CD4-positive, alpha-beta T cell treated with Interleukin-1 beta for 1 hour (primary cell): ENCODE measurements at regions not wholly inside any gene's neighbourhood (a gene's known extent, or its start where the extent isn't known, plus 50 kb on each side); places are given as distances from the start of the nearest gene placed in this dataset.
A peak's percentile ranks its signal among the peaks of the same experiment; 100 is the strongest.
"Not testable (repeated sequence)": the region's sequence is repeated elsewhere in the genome, so short reads cannot be mapped to it uniquely, and the experiment has no call there.

Experiments used
- DNase-seq, 2 donors: peaks; one replicate each; pipeline ENCODE4 v3.0.0-alpha.2; 2020 to 2022

GRCh38 chr21:25531538-25532250 lies 75.6 kb downstream of the MRPL39 start:
- DNase-seq: not testable (repeated sequence)

GRCh38 chr21:25528515-25528914 lies 78.8 kb downstream of the MRPL39 start:
- no peak for DNase-seq

- DNase-seq: no peak
These were observed 88.8 kb downstream of the MRPL39 start for GRCh38 chr21:25518491-25518911.

- no peak for DNase-seq
These were observed 91.5 kb downstream of the MRPL39 start for GRCh38 chr21:25515484-25516405.

- DNase-seq: no peak
These were observed 93.5 kb downstream of the MRPL39 start for GRCh38 chr21:25513810-25514209.

- DNase-seq: no peak
These were observed 94.9 kb downstream of the MRPL39 start for GRCh38 chr21:25512095-25513081.

GRCh38 chr21:25509862-25510261 lies 97.4 kb downstream of the MRPL39 start:
- DNase-seq: no peak

- no peak for DNase-seq
These were observed 98.9 kb downstream of the MRPL39 start for GRCh38 chr21:25508364-25508763.

- DNase-seq: no peak
These were observed 99.8 kb downstream of the MRPL39 start for GRCh38 chr21:25507522-25507921.

GRCh38 chr21:25506887-25507286 lies 100.4 kb downstream of the MRPL39 start:
- no peak for DNase-seq

- DNase-seq: no peak
These were observed 101.0 kb downstream of the MRPL39 start for GRCh38 chr21:25506261-25506660.

GRCh38 chr21:25503981-25504380 lies 103.3 kb downstream of the MRPL39 start:
- no peak for DNase-seq

- DNase-seq: peak in 1 of 2 donors; percentile 24
These were observed 105.2 kb downstream of the MRPL39 start for GRCh38 chr21:25501996-25502665.

GRCh38 chr21:25501462-25501861 lies 105.8 kb downstream of the MRPL39 start:
- DNase-seq: no peak

- no peak for DNase-seq
These were observed 106.7 kb downstream of the MRPL39 start for GRCh38 chr21:25500598-25500997.

- DNase-seq: no peak
These were observed 110.3 kb downstream of the MRPL39 start for GRCh38 chr21:25496825-25497482.

- no peak for DNase-seq
These were observed 112.5 kb downstream of the MRPL39 start for GRCh38 chr21:25494804-25495203.

- no peak for DNase-seq
These were observed 113.6 kb downstream of the MRPL39 start for GRCh38 chr21:25493722-25494121.

- DNase-seq: no peak
These were observed 116.0 kb downstream of the MRPL39 start for GRCh38 chr21:25491267-25491666.

GRCh38 chr21:25490742-25491141 lies 116.5 kb downstream of the MRPL39 start:
- DNase-seq: no peak

- no peak for DNase-seq
These were observed 117.6 kb downstream of the MRPL39 start for GRCh38 chr21:25489673-25490072.
